HG03378 (cell line): ENCODE measurements at regions not wholly inside any gene's neighbourhood (a gene's known extent, or its start where the extent isn't known, plus 50 kb on each side); places are given as distances from the start of the nearest gene placed in this dataset.
"Not testable (repeated sequence)": the region's sequence is repeated elsewhere in the genome, so short reads cannot be mapped to it uniquely, and the experiment has no call there.

Experiments
- ATAC-seq: cut with Tn5 transposase; IDR thresholded peaks from one replicate; pipeline ENCODE4 v1.9.1; 2021; ENCODE audit warnings: mild to moderate bottlenecking, moderate library complexity; ENCODE audit not compliant: unreplicated experiment

- no peak for ATAC-seq
Measured at GRCh38 chr5:51156838-51157237, 226.4 kb upstream of the ISL1 start.

DNA sequence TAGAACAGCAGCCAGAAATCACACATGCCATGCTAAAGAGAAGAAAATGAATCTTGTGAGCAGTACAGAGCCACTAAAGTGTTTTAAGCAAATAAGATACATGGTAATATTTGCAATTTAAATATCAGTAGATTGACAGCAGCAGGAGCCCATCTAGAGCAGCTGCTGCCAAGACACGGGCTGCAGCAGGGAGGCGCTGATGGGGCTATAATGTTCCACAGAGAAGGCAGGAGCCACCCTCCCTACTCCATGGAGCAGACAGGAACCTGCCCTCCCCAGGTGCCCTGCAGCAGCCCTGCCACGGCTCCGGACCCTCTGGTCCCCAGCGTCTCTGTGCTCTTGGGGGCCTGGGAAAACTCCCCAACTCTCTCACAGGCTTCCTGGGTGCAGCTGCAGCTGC is 224.1 kb upstream of the ISL1 start:
- ATAC-seq: no peak

GRCh38 chr5:51159606-51160005 is 223.6 kb upstream of the ISL1 start:
- ATAC-seq: no peak

- ATAC-seq: no peak
Measured at GRCh38 chr5:51162245-51162644, 221.0 kb upstream of the ISL1 start.

DNA sequence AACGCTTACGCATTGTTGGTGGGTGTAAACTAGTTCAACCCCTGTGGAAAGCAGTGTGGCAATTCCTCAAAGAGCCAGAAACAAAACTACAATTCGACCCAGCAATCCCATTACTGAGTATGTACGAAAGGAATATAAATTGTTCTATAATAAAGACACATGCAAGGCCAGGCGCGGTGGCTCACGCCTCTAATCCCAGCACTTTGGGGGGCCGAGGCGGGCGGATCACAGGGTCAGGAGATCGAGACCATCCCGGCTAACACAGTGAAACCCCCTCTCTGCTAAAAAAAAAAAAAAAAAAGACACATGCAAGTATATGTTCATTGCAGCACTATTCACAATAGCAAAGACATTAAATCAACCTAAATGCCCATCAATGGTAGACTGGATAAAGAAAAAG is 217.6 kb upstream of the ISL1 start:
- ATAC-seq: not testable (repeated sequence)

GRCh38 chr5:51172903-51173626 is 210.2 kb upstream of the ISL1 start:
- ATAC-seq: no peak

- no peak for ATAC-seq
Measured at GRCh38 chr5:51181208-51181894, 201.9 kb upstream of the ISL1 start.

- no peak for ATAC-seq
Measured at GRCh38 chr5:51185850-51186329, 197.4 kb upstream of the ISL1 start.

DNA sequence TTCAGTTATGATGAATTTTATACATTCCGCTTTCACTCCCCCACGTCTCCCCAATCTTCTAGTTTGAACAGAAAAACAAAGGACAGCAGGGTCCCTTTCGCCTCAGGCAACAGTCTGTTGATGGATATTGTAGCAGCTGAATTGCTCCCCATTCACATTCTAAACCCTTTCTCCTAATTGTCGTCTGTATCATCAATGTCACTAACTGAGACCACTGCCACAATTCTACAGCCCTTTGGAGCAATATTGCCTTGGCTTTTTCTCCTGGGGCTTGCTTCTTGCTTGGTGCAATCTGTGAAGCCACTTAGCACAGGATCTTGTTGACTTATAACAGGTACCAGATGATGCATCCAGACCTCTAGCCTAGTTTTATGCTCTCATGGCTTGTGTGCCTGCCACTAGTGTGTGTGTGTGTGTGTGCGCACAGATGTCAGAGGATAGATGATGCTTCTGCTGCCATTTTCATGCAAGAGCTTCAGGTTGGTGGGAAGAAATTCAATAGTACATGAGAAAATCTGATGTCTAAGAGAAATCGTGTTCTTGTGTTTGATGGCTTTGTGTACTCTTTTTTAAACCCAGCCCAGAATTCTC is 195.2 kb upstream of the ISL1 start:
- ATAC-seq: no peak

DNA sequence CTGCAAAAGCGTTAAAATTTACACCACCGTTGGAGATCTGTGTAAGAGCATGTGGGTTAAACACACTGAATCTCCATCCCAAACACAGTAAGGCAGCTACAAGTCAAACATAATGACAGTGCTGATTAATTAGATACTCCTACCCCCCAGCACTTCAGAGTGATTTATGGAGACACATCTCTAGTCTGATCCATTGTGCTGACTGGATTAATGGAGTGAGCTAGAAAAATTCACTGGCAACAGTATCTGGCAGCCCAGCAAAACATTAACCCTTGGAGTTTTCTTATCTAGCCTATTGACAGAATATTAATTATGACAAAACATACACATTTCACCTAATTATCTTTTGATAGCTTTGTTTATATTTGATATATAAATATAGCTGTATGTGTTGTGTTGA is 188.6 kb upstream of the ISL1 start:
- ATAC-seq: no peak

- ATAC-seq: no peak
Measured at GRCh38 chr5:51201024-51201423, 182.2 kb upstream of the ISL1 start.

DNA sequence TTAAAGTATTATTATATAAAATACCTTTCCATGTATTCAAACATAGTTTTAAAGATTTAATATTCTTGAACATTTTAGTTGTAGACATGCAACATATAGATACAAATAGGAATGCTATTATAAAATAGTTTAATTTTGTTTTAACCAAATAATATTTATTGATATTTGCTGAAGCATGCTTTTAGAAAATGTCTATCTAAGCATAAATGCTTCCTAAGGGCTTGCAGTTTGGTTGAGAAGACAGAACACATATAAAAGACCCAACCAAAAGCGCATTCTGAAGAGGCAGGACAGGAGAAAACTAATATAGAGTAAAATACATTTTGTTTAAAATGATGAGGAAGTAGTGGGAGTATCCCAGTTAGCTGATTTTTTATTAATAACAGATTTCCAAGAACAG is 181.5 kb upstream of the ISL1 start:
- no peak for ATAC-seq

DNA sequence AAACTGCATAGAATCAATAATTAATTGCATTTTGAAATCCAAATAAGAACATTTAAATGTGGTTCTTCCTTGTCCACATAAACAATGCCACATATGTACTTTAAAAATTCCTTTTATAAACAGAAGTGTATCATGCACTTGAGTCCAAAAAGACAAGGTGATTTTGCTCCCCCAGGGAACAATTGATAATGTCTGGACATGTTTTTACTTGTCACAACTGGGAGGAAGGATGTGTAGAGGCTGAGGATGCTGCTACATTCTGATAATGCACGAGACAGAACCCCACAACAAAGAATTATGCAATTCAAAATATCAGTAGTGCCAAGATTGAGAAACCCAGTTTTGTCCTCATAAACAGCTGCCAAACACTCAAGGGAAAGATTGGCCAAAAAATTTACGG is 181.1 kb upstream of the ISL1 start:
- ATAC-seq: no peak

DNA sequence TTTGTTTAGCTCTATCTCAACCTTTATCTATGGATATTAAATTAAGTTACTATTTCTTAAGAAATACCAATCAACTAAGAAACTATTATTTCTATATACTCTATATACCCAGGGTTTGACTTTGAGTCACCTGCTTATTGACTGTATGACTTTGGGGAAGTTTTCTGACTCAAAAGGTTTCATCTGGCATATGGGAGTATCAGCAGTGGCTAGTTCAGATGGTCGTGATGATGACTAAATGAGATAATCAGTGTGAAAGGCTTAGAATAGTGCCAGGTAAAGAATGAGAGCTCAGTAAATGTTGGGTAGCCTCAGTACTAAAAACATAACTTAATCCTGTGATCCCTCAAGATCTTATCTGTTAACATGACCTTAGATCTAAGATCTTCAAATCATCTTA is 179.7 kb upstream of the ISL1 start:
- peak; percentile 89 for ATAC-seq

- ATAC-seq: no peak
Measured at GRCh38 chr5:51208296-51208695, 175.0 kb upstream of the ISL1 start.

DNA sequence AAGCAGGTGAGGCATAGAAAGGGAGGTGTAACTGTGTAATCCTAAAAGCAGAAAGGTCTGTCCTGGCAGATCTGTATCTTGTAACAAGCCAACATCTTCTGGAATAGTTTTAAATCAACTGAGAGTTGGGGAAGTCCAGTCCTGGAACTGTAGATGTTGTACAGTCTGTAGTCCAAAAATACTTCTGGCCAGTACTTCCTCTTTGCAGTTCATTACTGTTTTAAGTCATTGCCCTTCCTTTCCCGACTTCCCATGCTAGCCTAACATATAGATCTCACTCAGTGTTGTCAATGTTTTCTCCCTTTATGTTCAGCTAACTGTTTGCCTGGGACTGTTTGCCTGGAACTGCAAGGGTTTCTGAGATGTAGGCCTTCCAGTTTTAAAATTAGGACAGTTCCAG is 168.5 kb upstream of the ISL1 start:
- ATAC-seq: no peak

- ATAC-seq: no peak
Measured at GRCh38 chr5:51225789-51226742, 157.2 kb upstream of the ISL1 start.

DNA sequence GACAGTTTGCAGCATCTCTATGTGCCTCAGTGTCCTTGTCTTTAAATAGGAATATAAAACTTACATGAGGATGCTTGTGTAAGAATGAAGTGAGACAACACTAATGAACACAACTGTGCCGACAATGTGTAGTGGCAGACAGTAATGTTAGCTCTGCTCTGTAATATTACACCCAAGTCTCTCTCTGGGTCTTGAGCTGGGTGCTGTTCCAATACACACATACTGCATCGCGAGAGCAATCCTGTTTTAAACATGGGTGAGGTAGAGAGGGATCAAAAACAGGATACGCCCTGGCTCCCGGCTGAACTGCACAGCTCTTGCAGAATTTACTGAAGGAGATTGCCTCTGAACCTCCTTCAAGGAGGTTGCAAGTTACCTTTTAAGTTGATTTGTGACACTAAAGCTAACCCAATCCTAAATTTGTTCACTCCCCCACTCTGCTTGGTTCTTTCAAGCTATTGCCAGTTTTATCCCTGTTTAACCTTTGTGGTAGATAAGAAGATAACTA is 155.2 kb upstream of the ISL1 start:
- ATAC-seq: no peak

DNA sequence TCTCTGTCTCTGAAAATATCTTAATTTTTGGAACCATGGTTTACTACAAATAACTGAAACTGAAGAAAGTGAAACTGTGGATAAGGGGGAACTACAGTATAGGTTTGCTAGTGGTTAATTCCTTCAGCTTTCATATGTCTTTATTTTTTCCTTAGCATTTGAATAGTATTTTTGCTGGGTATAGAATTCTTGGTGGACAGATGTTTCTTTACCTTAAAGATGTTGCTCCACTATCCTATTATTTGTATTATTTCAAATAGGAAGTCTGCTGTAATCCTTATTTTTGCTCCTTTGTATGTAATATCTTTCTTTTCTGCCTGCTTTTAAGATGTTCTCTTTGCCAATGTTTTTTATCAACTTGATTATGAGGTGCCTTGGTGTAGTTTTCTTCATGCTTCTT is 152.9 kb upstream of the ISL1 start:
- ATAC-seq: no peak

DNA sequence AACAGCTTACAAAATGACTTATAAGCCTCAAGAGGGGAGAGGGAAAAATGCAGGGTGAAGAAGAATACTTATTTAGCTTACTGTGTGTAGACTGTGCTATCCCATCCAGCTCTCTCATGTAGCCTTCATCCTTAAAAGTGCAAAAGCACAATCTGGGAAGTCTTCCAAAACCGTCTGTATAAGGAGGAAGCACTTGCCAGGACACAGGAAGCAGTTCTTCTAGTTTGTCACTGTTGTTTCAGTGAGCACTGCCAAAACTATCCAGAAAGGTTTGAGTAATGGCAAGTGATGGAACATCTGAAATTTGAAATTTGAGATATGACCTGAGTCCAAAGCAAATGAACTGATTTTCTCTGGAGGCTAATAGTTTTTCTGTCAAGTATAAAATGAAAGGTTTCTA is 140.8 kb upstream of the ISL1 start:
- no peak for ATAC-seq

GRCh38 chr5:51250957-51251356 is 132.3 kb upstream of the ISL1 start:
- ATAC-seq: not testable (repeated sequence)
